Neural crest cell (in vitro differentiated cells): ENCODE measurements at regions not wholly inside any gene's neighbourhood (a gene's known extent, or its start where the extent isn't known, plus 50 kb on each side); places are given as distances from the start of the nearest gene placed in this dataset.

ENCODE experiments used
- DNase-seq: peaks from one replicate; pipeline ENCODE4 v3.0.0; 2021; ENCODE audit warnings: low read depth, mixed read lengths, low spot score
- H3K27ac Mint-ChIP-seq: one replicate; pipeline ENCODE4 v1.8.0; 2021; ENCODE audit warnings: mild to moderate bottlenecking, mixed read lengths; ENCODE audit not compliant: unreplicated experiment
- H3K27me3 Mint-ChIP-seq: 2 replicates; pipeline ENCODE4 v1.8.0; 2021; ENCODE audit warnings: low read depth, mild to moderate bottlenecking, mixed read lengths
- H3K36me3 Mint-ChIP-seq: 2 replicates; pipeline ENCODE4 v1.8.0; 2021; ENCODE audit warnings: low read depth, mild to moderate bottlenecking, mixed read lengths
- H3K4me1 Mint-ChIP-seq: 2 replicates; pipeline ENCODE4 v1.8.0; 2021; ENCODE audit warnings: mixed read lengths
- H3K4me3 Mint-ChIP-seq: one replicate; pipeline ENCODE4 v1.8.0; 2021; ENCODE audit warnings: mild to moderate bottlenecking, mixed read lengths
- H3K9me3 Mint-ChIP-seq: 2 replicates; pipeline ENCODE4 v1.8.0; 2021; ENCODE audit warnings: mixed read lengths
- TF ChIP-seq, protein P1 (sequence below): fragments of 200-600 bp; sonication (generic); conservative IDR thresholded peaks from 2 replicates; pipeline ENCODE4 v1.5.0; 2021; ENCODE audit warnings: antibody characterized with exemption, mild to moderate bottlenecking

DNA sequence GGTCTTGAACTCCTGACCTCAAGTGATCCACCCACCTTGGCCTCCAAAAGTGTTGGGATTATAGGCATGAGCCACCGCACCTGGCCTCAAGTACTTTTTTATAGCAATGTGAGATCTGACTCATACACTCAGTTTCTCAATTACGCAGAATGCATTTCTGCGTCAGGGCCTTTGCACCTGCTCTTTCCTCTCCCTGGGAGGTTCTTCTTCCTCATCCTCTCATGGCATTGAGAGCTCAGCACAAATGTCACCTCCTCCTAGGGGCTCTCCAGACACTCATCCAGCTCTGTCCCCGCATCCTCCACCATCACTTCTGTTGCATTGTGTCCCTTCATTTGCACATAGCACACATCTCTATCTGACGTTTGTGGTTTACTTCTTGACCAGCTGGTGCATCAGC lies 418.8 kb downstream of the PTPRU start:
- DNase-seq, result no peak
- TF ChIP-seq, protein P1, sequence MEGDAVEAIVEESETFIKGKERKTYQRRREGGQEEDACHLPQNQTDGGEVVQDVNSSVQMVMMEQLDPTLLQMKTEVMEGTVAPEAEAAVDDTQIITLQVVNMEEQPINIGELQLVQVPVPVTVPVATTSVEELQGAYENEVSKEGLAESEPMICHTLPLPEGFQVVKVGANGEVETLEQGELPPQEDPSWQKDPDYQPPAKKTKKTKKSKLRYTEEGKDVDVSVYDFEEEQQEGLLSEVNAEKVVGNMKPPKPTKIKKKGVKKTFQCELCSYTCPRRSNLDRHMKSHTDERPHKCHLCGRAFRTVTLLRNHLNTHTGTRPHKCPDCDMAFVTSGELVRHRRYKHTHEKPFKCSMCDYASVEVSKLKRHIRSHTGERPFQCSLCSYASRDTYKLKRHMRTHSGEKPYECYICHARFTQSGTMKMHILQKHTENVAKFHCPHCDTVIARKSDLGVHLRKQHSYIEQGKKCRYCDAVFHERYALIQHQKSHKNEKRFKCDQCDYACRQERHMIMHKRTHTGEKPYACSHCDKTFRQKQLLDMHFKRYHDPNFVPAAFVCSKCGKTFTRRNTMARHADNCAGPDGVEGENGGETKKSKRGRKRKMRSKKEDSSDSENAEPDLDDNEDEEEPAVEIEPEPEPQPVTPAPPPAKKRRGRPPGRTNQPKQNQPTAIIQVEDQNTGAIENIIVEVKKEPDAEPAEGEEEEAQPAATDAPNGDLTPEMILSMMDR, result no peak
- Mint-ChIP-seq H3K4me1 (no peaks in the 10 kb centered on the region), H3K9me3 (peaks cover 3% of the 10 kb centered on the region), H3K36me3 (no peaks in the 10 kb centered on the region), H3K27ac (no peak overlapping the region), H3K27me3 (peaks cover 6% of the 10 kb centered on the region), H3K4me3 (no peak overlapping the region)

- DNase-seq, result no peak
Measured at GRCh38 chr1:29653886-29654450, 417.6 kb downstream of the PTPRU start.

DNA sequence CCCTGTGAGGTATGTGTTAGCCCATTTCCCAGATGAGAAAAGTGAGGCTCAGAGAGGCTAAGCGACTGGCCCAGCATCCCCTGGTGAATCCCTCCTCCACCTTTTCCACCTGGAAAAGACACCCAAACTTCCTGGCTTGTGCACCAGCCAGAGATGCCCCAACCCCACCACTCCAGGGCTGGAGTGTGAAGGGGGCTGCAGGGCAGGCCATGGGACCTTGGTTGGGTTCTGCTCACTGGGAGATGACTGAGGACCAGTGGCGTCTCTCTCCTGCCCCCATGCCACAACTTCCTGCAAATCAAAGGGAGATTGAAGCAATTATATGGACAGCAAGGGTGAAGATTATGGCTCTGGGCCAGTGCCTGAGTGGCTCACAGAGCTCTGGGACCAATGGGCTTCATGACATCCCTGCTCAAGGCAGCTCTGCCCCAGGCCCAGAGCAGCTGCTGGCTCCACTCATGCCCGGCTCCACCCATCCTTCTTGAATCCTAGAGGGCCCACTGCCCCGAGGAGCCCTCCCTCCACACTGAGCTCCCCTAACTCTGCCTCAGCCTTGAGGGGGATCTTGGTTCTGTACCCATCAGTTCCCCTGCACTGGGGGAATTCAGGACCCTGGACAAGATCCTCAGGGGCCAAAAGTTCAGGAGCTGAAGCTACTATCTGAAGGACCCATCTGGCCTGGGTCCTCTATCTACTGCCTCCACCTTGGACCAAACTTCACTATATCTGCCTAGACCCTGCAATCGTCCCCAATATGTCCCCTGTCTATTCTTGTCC lies 416.9 kb downstream of the PTPRU start:
- peaks cover 1% of the 10 kb centered on the region for H3K9me3 Mint-ChIP-seq
- TF ChIP-seq, protein P1, result no peak
- no peak overlapping the region for H3K4me3 Mint-ChIP-seq
- no peaks in the 10 kb centered on the region for H3K36me3 Mint-ChIP-seq
- peaks cover 5% of the 10 kb centered on the region for H3K27me3 Mint-ChIP-seq
- DNase-seq, result no peak
- no peak overlapping the region for H3K27ac Mint-ChIP-seq
- H3K4me1 Mint-ChIP-seq, result no peaks in the 10 kb centered on the region

More at GRCh38 chr1:29653886-29654450, 417.6 kb downstream of the PTPRU start:
- Mint-ChIP-seq H3K27ac (no peak overlapping the region), H3K4me3 (no peak overlapping the region), H3K27me3 (peaks cover 6% of the 10 kb centered on the region), H3K36me3 (no peaks in the 10 kb centered on the region), H3K9me3 (peaks cover 2% of the 10 kb centered on the region), H3K4me1 (no peaks in the 10 kb centered on the region)
- TF ChIP-seq, protein P1, result no peak

GRCh38 chr1:29651684-29652665 lies 415.7 kb downstream of the PTPRU start:
- no peaks in the 10 kb centered on the region for H3K36me3 Mint-ChIP-seq
- no peaks in the 10 kb centered on the region for H3K9me3 Mint-ChIP-seq
- peak overlapping the region; percentile 39 for H3K27ac Mint-ChIP-seq
- TF ChIP-seq, protein P1, result no peak
- peaks cover 8% of the 10 kb centered on the region for H3K27me3 Mint-ChIP-seq
- no peak for DNase-seq
- H3K4me1 Mint-ChIP-seq, result no peaks in the 10 kb centered on the region
- no peak overlapping the region for H3K4me3 Mint-ChIP-seq

- Mint-ChIP-seq H3K36me3 (no peaks in the 10 kb centered on the region), H3K9me3 (no peaks in the 10 kb centered on the region)
- no peak for DNase-seq
Measured at GRCh38 chr1:29651246-29651645, 414.9 kb downstream of the PTPRU start.

More at GRCh38 chr1:29651246-29651645, 414.9 kb downstream of the PTPRU start:
- Mint-ChIP-seq H3K27ac (peak overlapping the region; percentile 39), H3K27me3 (peaks cover 8% of the 10 kb centered on the region), H3K4me3 (no peak overlapping the region), H3K4me1 (no peaks in the 10 kb centered on the region)
- TF ChIP-seq, protein P1, result no peak
